SK-N-DZ (cell line): ENCODE measurements at regions not wholly inside any gene's neighbourhood (a gene's known extent, or its start where the extent isn't known, plus 50 kb on each side); places are given as distances from the start of the nearest gene placed in this dataset.
"Not testable (repeated sequence)": the region's sequence is repeated elsewhere in the genome, so short reads cannot be mapped to it uniquely, and the experiment has no call there.

ENCODE experiments used
- DNase-seq: peaks from one replicate; pipeline ENCODE4 v3.0.0-alpha.2; 2015; ENCODE audit warnings: low spot score

- DNase-seq: no peak
Observed at GRCh38 chr17:69669441-69670178, 255.1 kb downstream of the MAP2K6 start.

GRCh38 chr17:69672924-69673323 is 258.4 kb downstream of the MAP2K6 start:
- no peak for DNase-seq

- DNase-seq: no peak
Observed at GRCh38 chr17:69677130-69677529, 262.6 kb downstream of the MAP2K6 start.

- DNase-seq: no peak
Observed at GRCh38 chr17:69678206-69678605, 263.7 kb downstream of the MAP2K6 start.

- no peak for DNase-seq
Observed at GRCh38 chr17:69679829-69680228, 265.3 kb downstream of the MAP2K6 start.

- DNase-seq: no peak
Observed at GRCh38 chr17:69684251-69684650, 269.8 kb downstream of the MAP2K6 start.

GRCh38 chr17:69685150-69685549 is 270.7 kb downstream of the MAP2K6 start:
- not testable (repeated sequence) for DNase-seq

GRCh38 chr17:69690531-69690930 is 276.0 kb downstream of the MAP2K6 start:
- no peak for DNase-seq

GRCh38 chr17:69692171-69692570 is 277.7 kb downstream of the MAP2K6 start:
- no peak for DNase-seq

- no peak for DNase-seq
Observed at GRCh38 chr17:69695646-69696045, 281.1 kb downstream of the MAP2K6 start.

- no peak for DNase-seq
Observed at GRCh38 chr17:69696650-69697049, 282.2 kb downstream of the MAP2K6 start.

GRCh38 chr17:69698352-69698751 is 283.9 kb downstream of the MAP2K6 start:
- DNase-seq: not testable (repeated sequence)

- no peak for DNase-seq
Observed at GRCh38 chr17:69702078-69702477, 287.6 kb downstream of the MAP2K6 start.

- no peak for DNase-seq
Observed at GRCh38 chr17:69703751-69704150, 289.3 kb downstream of the MAP2K6 start.

GRCh38 chr17:69704935-69705334 is 290.4 kb downstream of the MAP2K6 start:
- DNase-seq: no peak

GRCh38 chr17:69706127-69706526 is 291.6 kb downstream of the MAP2K6 start:
- DNase-seq: no peak

- no peak for DNase-seq
Observed at GRCh38 chr17:69709441-69709840, 294.9 kb downstream of the MAP2K6 start.

GRCh38 chr17:69710926-69711325 is 296.4 kb downstream of the MAP2K6 start:
- no peak for DNase-seq

- DNase-seq: no peak
Observed at GRCh38 chr17:69711541-69711940, 297.0 kb downstream of the MAP2K6 start.

- no peak for DNase-seq
Observed at GRCh38 chr17:69712801-69713311, 298.4 kb downstream of the MAP2K6 start.

GRCh38 chr17:69713815-69714214 is 299.3 kb downstream of the MAP2K6 start:
- DNase-seq: no peak

GRCh38 chr17:69714669-69715068 is 300.2 kb downstream of the MAP2K6 start:
- DNase-seq: no peak

- no peak for DNase-seq
Observed at GRCh38 chr17:69715656-69716055, 301.2 kb downstream of the MAP2K6 start.

GRCh38 chr17:69716556-69716955 is 302.1 kb downstream of the MAP2K6 start:
- no peak for DNase-seq
